ENCODE measurements at regions not wholly inside any gene's neighbourhood (a gene's known extent, or its start where the extent isn't known, plus 50 kb on each side); places are given as distances from the start of the nearest gene placed in this dataset.

- no peaks in the 10 kb centered on the region for H3K27me3 ChIP-seq (replicated peaks; ENCODE audit: control insufficient read depth, insufficient read depth, low read length)
- BruUV-seq (replicated peaks), result no TSS peak
- POLR2A ChIA-PET, result no interaction called here
- Mint-ChIP-seq H3K4me3 (ENCODE audit: unreplicated experiment) (no peak overlapping the region), H3K4me1 (ENCODE audit: low read depth, unreplicated experiment) (no peaks in the 10 kb centered on the region), H3K27me3 (ENCODE audit: insufficient read depth, unreplicated experiment) (peaks cover 19% of the 10 kb centered on the region), H3K9me3 (ENCODE audit: unreplicated experiment) (no peaks in the 10 kb centered on the region), H3K27ac (ENCODE audit: unreplicated experiment) (no peak overlapping the region), H3K36me3 (ENCODE audit: insufficient read depth, unreplicated experiment) (no peaks in the 10 kb centered on the region)
- DNase-seq, result no peak
- no peaks in the 10 kb centered on the region for H3K36me3 ChIP-seq (ENCODE audit: control insufficient read depth, insufficient read depth, low read length)
- H3K9me3 ChIP-seq, result no peaks in the 10 kb centered on the region
- CTCF ChIA-PET, result no interaction called here
- no peaks in the 10 kb centered on the region for H3K4me1 ChIP-seq
- TF ChIP-seq, protein P1, sequence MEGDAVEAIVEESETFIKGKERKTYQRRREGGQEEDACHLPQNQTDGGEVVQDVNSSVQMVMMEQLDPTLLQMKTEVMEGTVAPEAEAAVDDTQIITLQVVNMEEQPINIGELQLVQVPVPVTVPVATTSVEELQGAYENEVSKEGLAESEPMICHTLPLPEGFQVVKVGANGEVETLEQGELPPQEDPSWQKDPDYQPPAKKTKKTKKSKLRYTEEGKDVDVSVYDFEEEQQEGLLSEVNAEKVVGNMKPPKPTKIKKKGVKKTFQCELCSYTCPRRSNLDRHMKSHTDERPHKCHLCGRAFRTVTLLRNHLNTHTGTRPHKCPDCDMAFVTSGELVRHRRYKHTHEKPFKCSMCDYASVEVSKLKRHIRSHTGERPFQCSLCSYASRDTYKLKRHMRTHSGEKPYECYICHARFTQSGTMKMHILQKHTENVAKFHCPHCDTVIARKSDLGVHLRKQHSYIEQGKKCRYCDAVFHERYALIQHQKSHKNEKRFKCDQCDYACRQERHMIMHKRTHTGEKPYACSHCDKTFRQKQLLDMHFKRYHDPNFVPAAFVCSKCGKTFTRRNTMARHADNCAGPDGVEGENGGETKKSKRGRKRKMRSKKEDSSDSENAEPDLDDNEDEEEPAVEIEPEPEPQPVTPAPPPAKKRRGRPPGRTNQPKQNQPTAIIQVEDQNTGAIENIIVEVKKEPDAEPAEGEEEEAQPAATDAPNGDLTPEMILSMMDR (IDR thresholded peaks at IDR 0.05; ENCODE audit: insufficient read depth in 1 of 2, low read depth in 1 of 2, low read length in 1 of 2, severe bottlenecking in 1 of 2, unreplicated experiment in 1 of 2), result no peak
- intact Hi-C loops (cut with micrococcal nuclease; ENCODE audit: unreplicated experiment), result no loop called here
- H3K4me3 ChIP-seq (ENCODE audit: low read depth, low read length), result no peak overlapping the region
Measured at GRCh38 chr1:18561967-18562366, 68.7 kb upstream of the PAX7 start.

GRCh38 chr1:18564676-18565075 is 66.0 kb upstream of the PAX7 start:
- peaks cover 12% of the 10 kb centered on the region for H3K27me3 Mint-ChIP-seq (ENCODE audit: insufficient read depth, unreplicated experiment)
- Histone ChIP-seq H3K36me3 (ENCODE audit: control insufficient read depth, insufficient read depth, low read length) (no peaks in the 10 kb centered on the region), H3K4me1 (no peaks in the 10 kb centered on the region), H3K27me3 (replicated peaks; ENCODE audit: control insufficient read depth, insufficient read depth, low read length) (no peaks in the 10 kb centered on the region), H3K9me3 (no peaks in the 10 kb centered on the region), H3K4me3 (ENCODE audit: low read depth, low read length) (no peak overlapping the region)
- no peak for DNase-seq
- CTCF ChIA-PET, result no interaction called here
- POLR2A ChIA-PET, result no interaction called here
- TF ChIP-seq, protein P1 (IDR thresholded peaks at IDR 0.05; ENCODE audit: insufficient read depth in 1 of 2, low read depth in 1 of 2, low read length in 1 of 2, severe bottlenecking in 1 of 2, unreplicated experiment in 1 of 2), result no peak
- H3K4me3 Mint-ChIP-seq (ENCODE audit: unreplicated experiment), result no peak overlapping the region
- H3K27ac Mint-ChIP-seq (ENCODE audit: unreplicated experiment), result no peak overlapping the region
- no peaks in the 10 kb centered on the region for H3K36me3 Mint-ChIP-seq (ENCODE audit: insufficient read depth, unreplicated experiment)
- no TSS peak for BruUV-seq (replicated peaks)
- H3K4me1 Mint-ChIP-seq (ENCODE audit: low read depth, unreplicated experiment), result no peaks in the 10 kb centered on the region
- intact Hi-C loops (cut with micrococcal nuclease; ENCODE audit: unreplicated experiment), result no loop called here
- no peaks in the 10 kb centered on the region for H3K9me3 Mint-ChIP-seq (ENCODE audit: unreplicated experiment)

DNA sequence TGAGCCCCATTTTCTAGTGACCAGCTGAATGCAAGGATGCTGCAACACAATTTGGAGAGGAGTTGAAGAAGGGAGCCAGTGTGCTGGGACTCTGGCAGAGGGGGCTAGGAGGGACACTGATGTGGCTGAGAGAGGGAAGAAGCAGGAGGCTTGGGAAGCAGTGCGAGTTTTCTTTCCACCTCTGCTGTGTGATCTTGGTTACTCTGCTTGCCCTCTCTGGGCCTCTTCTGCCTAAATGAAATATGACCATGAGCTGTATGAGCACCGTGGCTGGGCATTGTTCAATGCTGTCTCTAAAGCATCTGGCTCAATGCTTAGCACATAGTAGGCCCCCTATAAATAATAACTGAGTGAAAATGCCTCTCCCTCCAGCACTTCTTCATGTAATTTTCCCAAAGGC is 65.3 kb upstream of the PAX7 start:
- H3K4me3 Mint-ChIP-seq (ENCODE audit: unreplicated experiment), result no peak overlapping the region
- CTCF ChIA-PET, result no interaction called here

More for the DNA sequence above, 65.3 kb upstream of the PAX7 start:
- no peak overlapping the region for H3K4me3 ChIP-seq (ENCODE audit: low read depth, low read length)
- no peaks in the 10 kb centered on the region for H3K9me3 ChIP-seq
- BruUV-seq (replicated peaks), result no TSS peak
- no peak overlapping the region for H3K27ac Mint-ChIP-seq (ENCODE audit: unreplicated experiment)
- H3K9me3 Mint-ChIP-seq (ENCODE audit: unreplicated experiment), result no peaks in the 10 kb centered on the region
- intact Hi-C loops (cut with micrococcal nuclease; ENCODE audit: unreplicated experiment), result no loop called here
- POLR2A ChIA-PET, result no interaction called here
- peaks cover 17% of the 10 kb centered on the region for H3K27me3 Mint-ChIP-seq (ENCODE audit: insufficient read depth, unreplicated experiment)
- no peaks in the 10 kb centered on the region for H3K4me1 ChIP-seq
- DNase-seq, result no peak
- no peaks in the 10 kb centered on the region for H3K27me3 ChIP-seq (replicated peaks; ENCODE audit: control insufficient read depth, insufficient read depth, low read length)
- H3K36me3 Mint-ChIP-seq (ENCODE audit: insufficient read depth, unreplicated experiment), result no peaks in the 10 kb centered on the region
- TF ChIP-seq, protein P1 (IDR thresholded peaks at IDR 0.05; ENCODE audit: insufficient read depth in 1 of 2, low read depth in 1 of 2, low read length in 1 of 2, severe bottlenecking in 1 of 2, unreplicated experiment in 1 of 2), result no peak
- H3K36me3 ChIP-seq (ENCODE audit: control insufficient read depth, insufficient read depth, low read length), result no peaks in the 10 kb centered on the region
- no peaks in the 10 kb centered on the region for H3K4me1 Mint-ChIP-seq (ENCODE audit: low read depth, unreplicated experiment)
